ENCODE measurements at regions not wholly inside any gene's neighbourhood (a gene's known extent, or its start where the extent isn't known, plus 50 kb on each side); places are given as distances from the start of the nearest gene placed in this dataset.

DNA sequence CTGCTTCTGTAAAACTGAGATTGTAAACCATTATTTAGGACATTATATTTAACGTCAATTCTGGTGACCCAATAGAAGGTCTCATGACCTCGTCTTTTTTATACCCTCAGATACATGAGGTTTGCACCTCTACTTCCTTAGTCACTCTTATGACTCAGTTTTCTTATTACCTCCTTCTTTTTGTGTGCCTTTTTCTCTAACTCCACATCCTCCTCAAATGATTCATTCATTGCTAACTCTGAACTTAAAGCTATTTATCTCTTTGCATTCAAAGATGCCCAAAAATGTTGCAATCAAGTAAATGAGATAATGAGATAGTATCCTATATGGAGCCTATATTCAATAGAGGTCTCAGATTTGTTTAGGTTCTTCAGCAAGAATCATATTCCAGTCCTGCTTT is 121.0 kb upstream of the KYNU start:
- Histone ChIP-seq H3K27me3 (ENCODE audit: control insufficient read depth, insufficient read depth, low read length) (no peaks in the 10 kb centered on the region), H3K36me3 (ENCODE audit: control insufficient read depth, insufficient read depth, low read length) (no peaks in the 10 kb centered on the region), H3K4me1 (ENCODE audit: control insufficient read depth, insufficient read depth, low read length, poor library complexity, severe bottlenecking) (no peaks in the 10 kb centered on the region), H3K9me3 (ENCODE audit: control insufficient read depth in 2 of 2, low read length in 2 of 2) (no peaks in the 10 kb centered on the region), H3K27ac (ENCODE audit: insufficient read depth, low read length, poor library complexity, severe bottlenecking) (no peak overlapping the region), H3K4me3 (ENCODE audit: low read depth, low read length) (no peak overlapping the region)
- no peaks in the 10 kb centered on the region for H3K4me1 Mint-ChIP-seq
- H3K4me3 Mint-ChIP-seq, result no peak overlapping the region
- H3K9me3 Mint-ChIP-seq, result peaks cover 0 to 12% (median 2%) of the 10 kb centered on the region in 7 donors
- H3K36me3 Mint-ChIP-seq, result no peaks in the 10 kb centered on the region
- DNase-seq (no peak), ATAC-seq (ENCODE audit: low read depth in 2 of 2) (no peak)
- H3K27me3 Mint-ChIP-seq, result peaks cover 4% of the 10 kb centered on the region
- H3K27ac Mint-ChIP-seq, result no peak overlapping the region

DNA sequence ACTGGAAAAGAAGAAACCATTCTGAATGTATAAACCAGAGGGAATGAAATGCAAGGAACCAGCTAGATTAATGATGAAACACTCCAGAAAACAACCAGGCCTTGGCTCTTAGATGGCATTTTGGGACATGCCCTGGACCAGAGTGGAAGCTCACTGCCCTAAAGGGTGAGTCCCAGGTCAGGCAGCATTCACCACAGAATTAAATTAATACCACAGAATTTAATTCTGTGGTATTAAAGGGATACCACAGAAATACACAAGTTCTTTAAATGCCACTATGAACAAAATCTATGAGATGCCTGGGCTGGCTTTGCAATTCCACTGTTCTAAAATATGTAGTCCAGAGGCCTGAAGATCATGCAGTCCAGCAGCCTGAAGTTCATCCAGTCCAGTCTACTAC is 122.3 kb upstream of the KYNU start:
- DNase-seq (no peak), ATAC-seq (ENCODE audit: low read depth in 2 of 2) (no peak)
- peaks cover 4% of the 10 kb centered on the region for H3K27me3 Mint-ChIP-seq
- no peak overlapping the region for H3K4me3 Mint-ChIP-seq
- H3K27ac Mint-ChIP-seq, result no peak overlapping the region
- Histone ChIP-seq H3K36me3 (ENCODE audit: control insufficient read depth, insufficient read depth, low read length) (no peaks in the 10 kb centered on the region), H3K27me3 (ENCODE audit: control insufficient read depth, insufficient read depth, low read length) (no peaks in the 10 kb centered on the region), H3K4me1 (ENCODE audit: control insufficient read depth, insufficient read depth, low read length, poor library complexity, severe bottlenecking) (no peaks in the 10 kb centered on the region), H3K27ac (ENCODE audit: insufficient read depth, low read length, poor library complexity, severe bottlenecking) (no peak overlapping the region), H3K9me3 (ENCODE audit: control insufficient read depth in 2 of 2, low read length in 2 of 2) (no peaks in the 10 kb centered on the region), H3K4me3 (ENCODE audit: low read depth, low read length) (no peak overlapping the region)
- no peaks in the 10 kb centered on the region for H3K4me1 Mint-ChIP-seq
- H3K36me3 Mint-ChIP-seq, result no peaks in the 10 kb centered on the region
- H3K9me3 Mint-ChIP-seq, result peaks cover 0 to 12% (median 2%) of the 10 kb centered on the region in 7 donors

DNA sequence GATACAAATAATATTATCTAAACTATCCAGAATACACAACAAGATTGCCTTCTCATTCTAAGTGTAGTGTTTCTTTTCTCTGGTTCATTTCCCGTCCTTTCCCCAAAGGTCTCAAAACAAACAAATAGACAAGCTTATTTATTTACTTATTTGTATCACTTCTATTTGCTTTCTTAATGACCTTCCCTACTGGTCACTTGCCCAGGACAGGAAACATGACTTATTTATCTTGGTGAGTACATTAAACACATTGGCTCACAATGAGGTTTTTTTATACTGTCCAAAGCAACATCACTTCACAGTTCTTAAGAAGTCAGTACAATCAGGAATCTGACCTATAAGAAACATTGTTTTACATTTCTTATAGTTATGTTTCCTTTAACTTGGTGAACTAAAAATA is 123.3 kb upstream of the KYNU start:
- DNase-seq (no peak), ATAC-seq (ENCODE audit: low read depth in 2 of 2) (no peak)
- H3K4me1 Mint-ChIP-seq, result no peaks in the 10 kb centered on the region
- Histone ChIP-seq H3K9me3 (ENCODE audit: control insufficient read depth in 2 of 2, low read length in 2 of 2) (no peaks in the 10 kb centered on the region), H3K4me1 (ENCODE audit: control insufficient read depth, insufficient read depth, low read length, poor library complexity, severe bottlenecking) (no peaks in the 10 kb centered on the region), H3K27ac (ENCODE audit: insufficient read depth, low read length, poor library complexity, severe bottlenecking) (no peak overlapping the region), H3K4me3 (ENCODE audit: low read depth, low read length) (no peak overlapping the region), H3K27me3 (ENCODE audit: control insufficient read depth, insufficient read depth, low read length) (no peaks in the 10 kb centered on the region), H3K36me3 (ENCODE audit: control insufficient read depth, insufficient read depth, low read length) (no peaks in the 10 kb centered on the region)
- H3K4me3 Mint-ChIP-seq, result no peak overlapping the region
- H3K27me3 Mint-ChIP-seq, result peaks cover 4% of the 10 kb centered on the region
- H3K9me3 Mint-ChIP-seq, result peaks cover 0 to 8% (median 2%) of the 10 kb centered on the region in 7 donors
- H3K36me3 Mint-ChIP-seq, result no peaks in the 10 kb centered on the region
- no peak overlapping the region for H3K27ac Mint-ChIP-seq

DNA sequence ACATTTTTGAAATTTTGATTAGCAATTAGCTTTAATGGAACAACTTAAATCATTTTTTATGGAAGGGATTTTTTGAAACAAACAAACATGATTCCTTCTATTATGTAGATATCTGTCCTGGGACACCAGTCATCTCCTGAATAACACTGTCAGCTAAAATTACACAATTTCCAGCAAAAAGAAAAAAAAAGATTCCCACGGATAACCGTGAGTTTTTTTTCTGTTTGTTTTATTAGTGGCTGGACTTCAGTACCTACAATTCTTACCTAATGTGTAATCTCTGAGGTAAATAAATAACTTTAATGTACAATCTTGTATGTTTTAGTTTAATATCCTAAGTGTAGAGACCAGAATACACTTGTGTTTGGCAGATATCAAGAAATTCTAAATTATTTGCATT is 126.6 kb upstream of the KYNU start:
- Histone ChIP-seq H3K4me3 (ENCODE audit: low read depth, low read length) (no peak overlapping the region), H3K36me3 (ENCODE audit: control insufficient read depth, insufficient read depth, low read length) (no peaks in the 10 kb centered on the region), H3K9me3 (ENCODE audit: control insufficient read depth in 2 of 2, low read length in 2 of 2) (no peaks in the 10 kb centered on the region), H3K4me1 (ENCODE audit: control insufficient read depth, insufficient read depth, low read length, poor library complexity, severe bottlenecking) (no peaks in the 10 kb centered on the region), H3K27me3 (ENCODE audit: control insufficient read depth, insufficient read depth, low read length) (no peaks in the 10 kb centered on the region), H3K27ac (ENCODE audit: insufficient read depth, low read length, poor library complexity, severe bottlenecking) (no peak overlapping the region)
- Mint-ChIP-seq H3K9me3 (peaks cover 0 to 6% (median 2%) of the 10 kb centered on the region in 7 donors), H3K4me3 (no peak overlapping the region), H3K27ac (no peak overlapping the region), H3K4me1 (no peaks in the 10 kb centered on the region), H3K36me3 (no peaks in the 10 kb centered on the region), H3K27me3 (no peaks in the 10 kb centered on the region)
- ATAC-seq (ENCODE audit: low read depth in 2 of 2), result no peak
- DNase-seq, result no peak

DNA sequence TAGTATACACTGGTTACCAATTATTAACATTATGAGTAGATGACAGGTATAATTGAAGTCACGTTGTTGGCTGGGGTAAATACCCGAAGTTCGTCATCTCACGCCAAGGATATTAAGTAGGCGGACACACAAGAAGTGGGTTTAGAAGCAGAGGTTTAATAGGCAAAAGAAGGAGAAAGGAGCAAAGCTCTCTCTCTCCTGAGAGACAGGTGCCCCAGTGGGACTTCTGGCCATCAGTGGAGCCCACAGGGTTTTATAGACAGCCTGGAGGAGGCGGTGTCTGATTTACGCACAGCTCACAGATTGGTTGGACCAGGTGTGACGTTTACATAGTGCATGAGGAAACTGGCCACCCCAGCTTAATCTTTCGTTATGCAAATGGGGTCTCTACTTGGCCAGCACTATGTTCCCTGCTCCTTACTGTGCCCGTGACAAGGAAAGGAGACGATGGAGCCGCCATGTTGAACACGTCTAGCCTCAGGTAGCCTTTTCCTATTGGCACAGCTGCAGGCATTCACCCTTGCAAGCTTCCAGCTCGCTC is 128.8 kb upstream of the KYNU start:
- DNase-seq, result no peak
- no peaks in the 10 kb centered on the region for H3K4me1 ChIP-seq (ENCODE audit: control insufficient read depth, insufficient read depth, low read length, poor library complexity, severe bottlenecking)
- H3K9me3 ChIP-seq (ENCODE audit: control insufficient read depth in 2 of 2, low read length in 2 of 2), result no peaks in the 10 kb centered on the region
- no peak overlapping the region for H3K4me3 ChIP-seq (ENCODE audit: low read depth, low read length)
- no peaks in the 10 kb centered on the region for H3K36me3 ChIP-seq (ENCODE audit: control insufficient read depth, insufficient read depth, low read length)
- Mint-ChIP-seq H3K4me1 (no peaks in the 10 kb centered on the region), H3K9me3 (peaks cover 0 to 7% (median 2%) of the 10 kb centered on the region in 7 donors), H3K27ac (no peak overlapping the region), H3K4me3 (no peak overlapping the region), H3K36me3 (no peaks in the 10 kb centered on the region), H3K27me3 (no peaks in the 10 kb centered on the region)
- H3K27ac ChIP-seq (ENCODE audit: insufficient read depth, low read length, poor library complexity, severe bottlenecking), result no peak overlapping the region
- no peaks in the 10 kb centered on the region for H3K27me3 ChIP-seq (ENCODE audit: control insufficient read depth, insufficient read depth, low read length)
- no peak for ATAC-seq (ENCODE audit: low read depth in 2 of 2)

DNA sequence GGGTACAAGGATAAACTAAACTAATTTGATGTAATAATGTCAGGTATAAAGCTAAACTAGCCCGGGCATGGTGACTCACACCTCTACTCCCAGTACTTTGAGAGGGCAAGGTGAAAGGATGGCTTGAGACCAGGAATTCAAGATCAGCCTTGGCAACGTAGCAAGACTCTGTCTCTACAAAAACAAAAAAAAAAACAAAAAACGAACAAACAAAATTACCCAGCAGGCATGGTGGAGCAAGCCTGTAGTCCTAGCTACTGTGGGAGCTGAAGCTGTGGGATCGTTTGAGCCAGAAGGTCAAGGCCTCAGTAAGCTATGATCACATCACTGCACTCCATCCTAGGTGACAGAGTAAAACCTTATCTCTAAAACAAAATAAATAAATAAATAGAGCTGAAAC is 131.8 kb upstream of the KYNU start:
- Mint-ChIP-seq H3K4me3 (no peak overlapping the region), H3K36me3 (no peaks in the 10 kb centered on the region), H3K9me3 (peaks cover 0 to 11% (median 2%) of the 10 kb centered on the region in 7 donors), H3K27me3 (no peaks in the 10 kb centered on the region), H3K27ac (no peak overlapping the region), H3K4me1 (no peaks in the 10 kb centered on the region)
- ATAC-seq (ENCODE audit: low read depth in 2 of 2) (no peak), DNase-seq (no peak)
- H3K4me1 ChIP-seq (ENCODE audit: control insufficient read depth, insufficient read depth, low read length, poor library complexity, severe bottlenecking), result no peaks in the 10 kb centered on the region
- no peaks in the 10 kb centered on the region for H3K27me3 ChIP-seq (ENCODE audit: control insufficient read depth, insufficient read depth, low read length)
- no peak overlapping the region for H3K4me3 ChIP-seq (ENCODE audit: low read depth, low read length)
- no peak overlapping the region for H3K27ac ChIP-seq (ENCODE audit: insufficient read depth, low read length, poor library complexity, severe bottlenecking)
- no peaks in the 10 kb centered on the region for H3K36me3 ChIP-seq (ENCODE audit: control insufficient read depth, insufficient read depth, low read length)
- no peaks in the 10 kb centered on the region for H3K9me3 ChIP-seq (ENCODE audit: control insufficient read depth in 2 of 2, low read length in 2 of 2)

DNA sequence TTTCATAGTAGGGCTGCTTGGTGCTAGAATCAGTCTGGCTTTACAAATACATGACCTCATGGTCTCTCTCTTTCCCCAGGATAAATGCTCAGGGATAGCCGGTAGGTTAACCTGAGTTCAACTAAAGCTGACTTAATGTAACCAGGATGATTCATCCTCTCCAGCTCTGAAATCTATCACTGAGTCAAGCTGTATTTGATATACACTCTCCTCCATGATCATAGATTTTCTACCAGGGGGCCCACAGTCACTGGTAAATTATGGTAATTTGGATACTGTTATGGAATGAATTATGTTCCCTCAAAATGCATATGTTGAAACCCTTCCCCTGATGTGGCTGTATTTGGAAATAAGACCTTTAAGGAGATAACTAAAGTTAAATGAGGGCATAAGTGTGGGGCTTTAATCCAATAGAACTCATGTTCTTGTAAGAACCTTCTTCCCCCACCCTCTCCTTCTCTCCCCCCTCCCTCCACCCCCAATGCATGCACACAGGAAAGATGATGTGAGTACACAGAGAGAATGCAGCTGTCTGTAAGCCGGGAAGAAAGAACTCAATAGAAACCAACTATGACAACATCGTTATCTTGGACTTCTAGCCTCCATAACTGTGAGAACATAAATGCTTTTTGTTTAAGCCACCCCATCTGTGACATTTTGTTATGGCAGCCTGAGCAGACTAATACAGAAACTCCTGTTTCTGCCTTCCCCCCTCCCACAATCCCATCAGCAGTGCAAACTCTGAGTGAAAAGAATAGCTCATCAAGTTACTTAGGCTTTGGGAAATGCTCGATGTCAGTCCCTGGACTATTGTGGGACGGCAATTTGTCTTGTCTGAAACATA is 134.9 kb upstream of the KYNU start:
- Mint-ChIP-seq H3K4me1 (no peaks in the 10 kb centered on the region), H3K27me3 (no peaks in the 10 kb centered on the region), H3K9me3 (peaks cover 0 to 11% (median 5%) of the 10 kb centered on the region in 7 donors), H3K4me3 (no peak overlapping the region), H3K36me3 (no peaks in the 10 kb centered on the region), H3K27ac (no peak overlapping the region)
- H3K27ac ChIP-seq (ENCODE audit: insufficient read depth, low read length, poor library complexity, severe bottlenecking), result no peak overlapping the region
- no peaks in the 10 kb centered on the region for H3K27me3 ChIP-seq (ENCODE audit: control insufficient read depth, insufficient read depth, low read length)
- ATAC-seq (ENCODE audit: low read depth in 2 of 2) (no peak), DNase-seq (no peak)
- H3K4me3 ChIP-seq (ENCODE audit: low read depth, low read length), result no peak overlapping the region
- no peaks in the 10 kb centered on the region for H3K4me1 ChIP-seq (ENCODE audit: control insufficient read depth, insufficient read depth, low read length, poor library complexity, severe bottlenecking)
- no peaks in the 10 kb centered on the region for H3K9me3 ChIP-seq (ENCODE audit: control insufficient read depth in 2 of 2, low read length in 2 of 2)
- H3K36me3 ChIP-seq (ENCODE audit: control insufficient read depth, insufficient read depth, low read length), result no peaks in the 10 kb centered on the region

DNA sequence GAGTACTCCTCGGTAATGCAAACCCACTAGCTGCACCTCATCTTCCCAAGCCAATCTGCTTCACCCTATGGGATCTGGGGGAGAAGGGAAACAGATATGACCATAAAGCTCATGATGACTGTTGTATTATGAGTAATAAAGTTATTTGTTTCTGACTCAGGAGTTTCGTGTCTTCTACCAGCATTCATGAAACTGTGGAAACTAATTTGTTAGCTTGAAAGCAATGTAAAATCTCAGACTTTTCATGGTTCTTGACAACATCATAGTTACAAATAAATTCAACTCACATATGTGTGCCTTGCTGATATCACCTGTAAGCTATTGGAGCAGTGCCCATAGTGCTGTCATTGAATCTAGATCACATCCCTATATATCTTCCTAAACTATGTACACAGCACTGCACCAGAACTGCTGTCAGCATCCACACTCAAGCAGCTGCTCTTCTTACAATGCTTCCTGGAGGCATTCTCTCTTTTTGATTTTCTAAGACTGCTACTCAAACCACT is 135.6 kb upstream of the KYNU start:
- H3K4me1 Mint-ChIP-seq, result no peaks in the 10 kb centered on the region
- no peak overlapping the region for H3K27ac Mint-ChIP-seq
- Histone ChIP-seq H3K4me3 (ENCODE audit: low read depth, low read length) (no peak overlapping the region), H3K27ac (ENCODE audit: insufficient read depth, low read length, poor library complexity, severe bottlenecking) (no peak overlapping the region), H3K9me3 (ENCODE audit: control insufficient read depth in 2 of 2, low read length in 2 of 2) (no peaks in the 10 kb centered on the region), H3K4me1 (ENCODE audit: control insufficient read depth, insufficient read depth, low read length, poor library complexity, severe bottlenecking) (no peaks in the 10 kb centered on the region), H3K27me3 (ENCODE audit: control insufficient read depth, insufficient read depth, low read length) (no peaks in the 10 kb centered on the region), H3K36me3 (ENCODE audit: control insufficient read depth, insufficient read depth, low read length) (no peaks in the 10 kb centered on the region)
- H3K27me3 Mint-ChIP-seq, result no peaks in the 10 kb centered on the region
- peaks cover 0 to 11% (median 5%) of the 10 kb centered on the region in 7 donors for H3K9me3 Mint-ChIP-seq
- no peaks in the 10 kb centered on the region for H3K36me3 Mint-ChIP-seq
- H3K4me3 Mint-ChIP-seq, result no peak overlapping the region
- DNase-seq (no peak), ATAC-seq (ENCODE audit: low read depth in 2 of 2) (no peak)

Measured in CD4-positive, CD25-positive, alpha-beta regulatory T cell (primary cell).